Natural killer cell treated with Interleukin-12 subunit alpha and Interleukin-12 subunit beta and Interleukin-15 and Interleukin-18, amount 100 ng/mL, for 72 hours (primary cell): ENCODE measurements at regions not wholly inside any gene's neighbourhood (a gene's known extent, or its start where the extent isn't known, plus 50 kb on each side); places are given as distances from the start of the nearest gene placed in this dataset.

Source experiments
- ATAC-seq, 2 donors: fragments of 150-1000 bp; cut with Tn5 transposase in 1 of 2; sonication (Bioruptor Pico), chemical (Tn5 transposase) in 1 of 2; 2 replicates each; pipeline ENCODE4 v1.10.0; 2021
- DNase-seq: peaks from one replicate; pipeline ENCODE4 v3.0.0; 2022; ENCODE audit warnings: low spot score
- H3K27ac Mint-ChIP-seq, 2 donors: 1 replicate in 1 of 2; 2 replicates in 1 of 2; pipeline ENCODE4 v1.8.0; 2022; ENCODE audit warnings: mixed read lengths in 2 of 2, mild to moderate bottlenecking in 1 of 2, moderate library complexity in 1 of 2
- H3K27me3 Mint-ChIP-seq, 2 donors: 1 replicate in 1 of 2; 2 replicates in 1 of 2; pipeline ENCODE4 v1.8.0; 2022; ENCODE audit warnings: mixed read lengths in 2 of 2
- H3K36me3 Mint-ChIP-seq: one replicate; pipeline ENCODE4 v1.8.0; 2022; ENCODE audit warnings: mixed read lengths
- H3K4me1 Mint-ChIP-seq, 2 donors: 1 replicate in 1 of 2; 2 replicates in 1 of 2; pipeline ENCODE4 v1.8.0; 2022; ENCODE audit warnings: low read depth in 2 of 2, mixed read lengths in 2 of 2, mild to moderate bottlenecking in 1 of 2
- H3K4me3 Mint-ChIP-seq: one replicate; pipeline ENCODE4 v1.8.0; 2022; ENCODE audit warnings: mixed read lengths
- H3K9me3 Mint-ChIP-seq: 2 replicates; pipeline ENCODE4 v1.8.0; 2022; ENCODE audit warnings: mixed read lengths

DNA sequence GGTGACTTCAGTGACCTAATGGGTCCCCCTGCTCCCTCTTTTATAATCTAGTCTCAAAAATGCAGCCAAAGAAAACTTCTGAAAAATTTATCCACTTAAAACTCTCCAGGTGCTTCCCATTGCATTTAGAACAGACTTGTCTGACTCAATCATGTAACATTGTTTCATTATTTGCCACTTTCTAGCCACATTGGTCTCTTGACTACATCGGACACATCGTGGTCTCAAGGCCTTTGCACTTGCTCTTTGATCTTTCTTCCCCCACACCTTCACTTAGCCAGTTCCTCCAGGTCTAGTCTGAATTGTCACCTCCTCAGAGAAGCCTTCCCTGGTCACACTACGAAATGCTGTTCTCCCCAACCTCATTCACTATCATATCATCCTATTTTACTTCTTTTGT lies 97.0 kb upstream of the E2F8 start:
- H3K27me3 Mint-ChIP-seq: peaks cover 35 to 46% of the 10 kb centered on the region in 2 donors

DNA sequence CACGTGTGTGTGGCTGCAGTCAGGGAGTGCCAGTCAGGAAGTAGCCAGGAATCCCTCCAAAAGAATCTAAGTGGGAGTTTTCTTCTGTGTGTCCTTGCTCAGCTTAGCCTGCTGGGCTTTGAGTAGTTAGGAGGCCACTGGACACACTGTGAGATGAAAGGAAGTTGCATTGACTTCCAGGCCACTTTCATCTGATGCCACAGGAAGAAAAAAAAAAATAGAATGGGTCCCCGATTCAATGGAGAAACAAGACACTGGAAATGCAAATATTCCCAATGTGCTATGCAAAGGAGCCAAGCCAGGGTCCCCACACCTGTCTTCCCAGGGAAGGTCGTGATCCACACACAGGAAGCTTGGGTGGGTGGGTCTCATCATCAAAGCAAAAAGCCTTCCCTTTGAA lies 95.6 kb upstream of the E2F8 start:
- ATAC-seq: no peak
- no peak overlapping the region for H3K27ac Mint-ChIP-seq
- DNase-seq: no peak
- H3K9me3 Mint-ChIP-seq: no peaks in the 10 kb centered on the region
- no peaks in the 10 kb centered on the region for H3K4me1 Mint-ChIP-seq
- H3K4me3 Mint-ChIP-seq: no peak overlapping the region
- no peaks in the 10 kb centered on the region for H3K36me3 Mint-ChIP-seq
- peaks cover 34 to 37% of the 10 kb centered on the region in 2 donors for H3K27me3 Mint-ChIP-seq

More for the DNA sequence above, 97.0 kb upstream of the E2F8 start:
- H3K27ac Mint-ChIP-seq: no peak overlapping the region
- ATAC-seq (no peak), DNase-seq (no peak)
- H3K36me3 Mint-ChIP-seq: no peaks in the 10 kb centered on the region
- no peaks in the 10 kb centered on the region for H3K4me1 Mint-ChIP-seq
- no peaks in the 10 kb centered on the region for H3K9me3 Mint-ChIP-seq
- no peak overlapping the region for H3K4me3 Mint-ChIP-seq

DNA sequence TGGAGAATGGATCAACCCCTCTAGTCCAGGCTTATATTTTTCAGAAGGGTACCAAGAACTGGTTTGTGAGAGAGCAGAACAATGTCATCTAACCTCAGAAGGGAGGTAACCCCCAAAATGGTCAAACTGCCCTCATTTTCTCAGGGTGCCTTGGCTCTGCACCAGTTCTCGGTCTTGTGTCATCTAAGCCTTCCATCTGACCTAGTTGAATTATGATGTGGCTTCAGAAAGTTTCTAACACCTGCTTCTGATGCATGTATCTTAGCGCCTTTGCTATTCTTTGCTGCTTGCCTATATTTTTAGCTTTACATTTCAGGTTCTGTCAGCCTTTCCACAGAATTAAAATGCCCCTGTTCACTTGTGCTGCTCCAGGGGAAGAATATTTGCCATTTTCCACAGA lies 91.7 kb upstream of the E2F8 start:
- no peaks in the 10 kb centered on the region for H3K36me3 Mint-ChIP-seq
- no peak overlapping the region for H3K4me3 Mint-ChIP-seq
- H3K27me3 Mint-ChIP-seq: peaks cover 16 to 24% of the 10 kb centered on the region in 2 donors
- no peak overlapping the region for H3K27ac Mint-ChIP-seq
- DNase-seq: no peak
- no peaks in the 10 kb centered on the region for H3K9me3 Mint-ChIP-seq
- H3K4me1 Mint-ChIP-seq: no peaks in the 10 kb centered on the region
- ATAC-seq: no peak

DNA sequence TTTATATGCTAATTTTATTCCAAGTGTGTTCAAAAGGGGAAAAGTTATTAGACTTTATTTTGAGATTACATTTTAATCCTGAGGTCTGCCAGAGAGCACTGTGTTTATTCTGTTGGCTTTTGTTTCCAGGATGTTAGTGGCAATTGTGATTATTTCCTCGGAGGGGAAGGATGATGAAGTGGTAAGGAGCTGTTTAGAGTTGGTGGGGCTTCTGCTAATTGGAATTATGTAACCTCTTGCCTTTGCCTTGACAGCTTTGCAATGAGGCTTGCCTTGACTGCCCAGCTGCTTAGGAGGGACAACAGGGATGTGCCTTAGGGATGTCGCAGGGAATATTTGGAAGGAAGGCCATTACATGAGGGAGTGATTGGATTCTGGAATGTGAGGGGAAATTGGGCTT lies 89.7 kb upstream of the E2F8 start:
- Mint-ChIP-seq H3K27ac (no peak overlapping the region), H3K9me3 (no peaks in the 10 kb centered on the region), H3K4me1 (no peaks in the 10 kb centered on the region), H3K4me3 (no peak overlapping the region), H3K36me3 (no peaks in the 10 kb centered on the region), H3K27me3 (peaks cover 16 to 23% of the 10 kb centered on the region in 2 donors)
- DNase-seq (no peak), ATAC-seq (no peak)

DNA sequence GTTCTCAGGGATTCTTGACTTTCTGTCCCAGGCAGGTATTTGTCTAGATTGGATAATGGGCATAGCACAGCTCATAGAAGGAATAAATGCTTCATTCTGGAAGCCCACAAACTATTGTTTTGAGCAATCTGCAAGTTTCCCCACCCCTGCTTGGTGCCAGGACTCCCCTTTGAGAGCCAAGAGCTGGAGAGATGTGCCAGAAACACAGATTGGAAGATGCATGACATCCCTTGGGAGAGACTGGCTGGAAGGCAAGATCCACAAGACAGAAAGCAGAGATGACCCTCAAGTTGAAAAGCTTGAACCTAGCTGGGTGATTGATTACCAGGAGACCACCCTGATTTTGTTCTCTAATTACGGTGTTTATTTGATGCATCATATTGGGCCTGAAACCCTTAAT lies 89.2 kb upstream of the E2F8 start:
- no peaks in the 10 kb centered on the region for H3K9me3 Mint-ChIP-seq
- ATAC-seq (no peak), DNase-seq (no peak)
- no peak overlapping the region for H3K27ac Mint-ChIP-seq
- peaks cover 17 to 24% of the 10 kb centered on the region in 2 donors for H3K27me3 Mint-ChIP-seq
- H3K4me3 Mint-ChIP-seq: no peak overlapping the region
- H3K4me1 Mint-ChIP-seq: no peaks in the 10 kb centered on the region
- no peaks in the 10 kb centered on the region for H3K36me3 Mint-ChIP-seq

DNA sequence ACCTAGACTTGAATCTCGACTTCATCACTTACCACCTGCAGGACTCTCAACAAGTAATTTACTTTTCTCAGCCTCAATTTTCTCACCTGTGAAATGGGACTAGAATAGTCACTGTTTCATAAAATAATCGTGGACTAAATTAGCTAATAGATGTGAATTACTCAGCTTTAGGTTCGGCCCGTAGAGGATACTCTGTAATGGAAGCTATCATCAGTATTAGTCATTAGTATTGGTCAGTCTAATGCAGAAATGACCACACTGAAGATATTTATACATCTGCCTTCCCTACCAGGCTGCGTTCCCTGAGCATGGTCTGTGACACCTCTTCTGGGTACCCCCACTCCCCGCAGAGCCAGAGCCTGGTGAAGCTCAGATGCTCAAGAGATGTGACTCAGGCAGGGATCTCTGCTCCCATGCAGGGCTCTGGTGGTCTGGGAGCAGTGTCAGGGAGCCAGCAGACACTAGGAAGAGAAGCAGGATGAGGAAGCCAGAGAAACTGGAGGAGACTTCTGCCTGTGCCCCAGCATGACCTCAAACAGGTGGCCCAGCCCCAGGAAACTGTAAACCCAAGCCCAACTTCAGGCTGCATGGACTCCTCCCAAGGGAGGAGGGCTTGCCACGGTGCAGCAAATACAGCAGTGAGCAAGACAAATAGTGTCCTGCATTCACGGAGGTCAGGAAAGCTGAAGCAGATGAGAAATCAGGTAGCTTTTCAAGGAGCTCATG lies 88.0 kb upstream of the E2F8 start:
- Mint-ChIP-seq H3K36me3 (no peaks in the 10 kb centered on the region), H3K27me3 (peaks cover 29 to 30% of the 10 kb centered on the region in 2 donors), H3K27ac (no peak overlapping the region), H3K4me3 (no peak overlapping the region), H3K4me1 (no peaks in the 10 kb centered on the region), H3K9me3 (no peaks in the 10 kb centered on the region)
- ATAC-seq: no peak
- DNase-seq: no peak

DNA sequence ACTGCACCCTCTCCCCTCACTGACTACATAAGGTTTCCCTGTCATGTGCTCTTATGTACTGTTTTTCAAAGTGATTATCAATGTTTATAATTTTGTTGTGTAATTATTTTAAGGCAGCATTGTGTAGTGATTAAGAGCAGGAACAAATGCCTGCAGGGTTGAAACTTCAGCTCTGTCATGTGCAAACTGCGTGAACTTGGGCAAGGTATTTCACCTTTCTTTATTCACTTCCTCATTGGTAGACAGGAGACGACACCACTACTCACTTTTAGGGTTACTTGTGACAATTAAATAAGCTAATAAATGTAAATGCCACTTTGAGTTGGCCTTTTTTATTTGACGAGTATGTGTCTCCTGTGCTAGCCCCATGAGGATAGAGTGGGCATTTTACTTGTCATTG lies 86.5 kb upstream of the E2F8 start:
- H3K4me1 Mint-ChIP-seq: no peaks in the 10 kb centered on the region
- no peak for ATAC-seq
- DNase-seq: no peak
- no peak overlapping the region for H3K27ac Mint-ChIP-seq
- peaks cover 34 to 43% of the 10 kb centered on the region in 2 donors for H3K27me3 Mint-ChIP-seq
- H3K4me3 Mint-ChIP-seq: no peak overlapping the region
- no peaks in the 10 kb centered on the region for H3K9me3 Mint-ChIP-seq
- H3K36me3 Mint-ChIP-seq: no peaks in the 10 kb centered on the region

DNA sequence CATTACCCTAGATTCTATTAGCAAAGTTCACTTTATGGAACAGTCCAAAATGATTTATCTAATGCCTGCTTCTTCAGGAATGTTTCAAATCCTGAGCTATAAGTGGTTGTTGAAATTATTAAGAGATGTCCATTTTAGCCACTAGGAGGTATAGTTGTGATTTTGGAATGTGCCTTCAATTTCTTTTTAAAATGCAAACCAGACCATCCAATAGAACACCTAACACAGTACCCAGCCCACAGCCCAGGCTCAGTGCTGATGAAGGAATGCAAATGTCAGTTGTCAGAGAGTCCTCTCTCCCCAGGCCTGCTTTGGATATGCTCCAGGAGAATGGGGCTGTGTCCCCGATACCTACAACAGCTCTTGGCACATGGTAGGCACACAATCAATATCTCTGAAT lies 85.8 kb upstream of the E2F8 start:
- DNase-seq (no peak), ATAC-seq (no peak)
- Mint-ChIP-seq H3K9me3 (no peaks in the 10 kb centered on the region), H3K36me3 (no peaks in the 10 kb centered on the region), H3K27ac (no peak overlapping the region), H3K27me3 (peaks cover 37 to 48% of the 10 kb centered on the region in 2 donors), H3K4me3 (no peak overlapping the region), H3K4me1 (no peaks in the 10 kb centered on the region)

DNA sequence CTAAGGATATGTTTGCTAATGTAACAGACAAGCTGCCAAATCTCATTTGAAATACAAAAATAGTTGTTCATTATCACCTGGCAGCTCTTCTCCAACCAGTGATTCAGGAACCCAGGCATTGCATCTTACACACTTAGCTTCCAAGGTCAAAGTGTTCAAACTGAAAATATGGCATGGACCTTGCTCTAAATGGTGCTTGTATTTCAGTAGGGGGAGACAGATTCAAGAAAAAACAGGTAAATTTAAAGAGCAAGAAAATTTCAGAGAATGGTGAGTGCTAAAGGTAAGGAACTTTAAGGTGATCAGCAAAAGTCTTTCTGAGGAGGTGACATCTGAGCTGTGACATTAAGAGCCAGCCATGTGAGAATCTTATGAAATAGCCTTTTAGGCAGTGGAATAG lies 82.8 kb upstream of the E2F8 start:
- H3K9me3 Mint-ChIP-seq: no peaks in the 10 kb centered on the region
- peaks cover 42 to 45% of the 10 kb centered on the region in 2 donors for H3K27me3 Mint-ChIP-seq
- no peak overlapping the region for H3K4me3 Mint-ChIP-seq
- DNase-seq (no peak), ATAC-seq (no peak)
- H3K36me3 Mint-ChIP-seq: no peaks in the 10 kb centered on the region
- no peak overlapping the region for H3K27ac Mint-ChIP-seq
- no peaks in the 10 kb centered on the region for H3K4me1 Mint-ChIP-seq

DNA sequence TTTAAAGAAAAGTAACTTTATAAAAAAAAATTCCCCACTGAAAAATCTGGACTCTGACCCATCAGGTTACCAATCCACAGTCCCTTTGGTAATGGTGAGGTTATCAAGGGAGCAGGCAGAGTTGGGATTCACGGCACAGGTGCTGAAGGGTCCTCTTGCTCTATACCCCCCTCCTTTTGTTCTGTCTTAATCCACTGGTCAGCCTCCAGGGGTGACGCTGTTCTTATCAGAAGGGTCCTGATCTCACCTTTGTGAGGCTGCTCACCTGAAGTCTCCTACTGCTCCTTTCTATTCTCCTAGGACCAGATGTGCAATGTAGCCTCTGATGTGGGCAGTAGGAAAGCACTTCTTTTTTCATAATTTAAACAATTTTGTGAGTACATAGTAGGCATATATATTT lies 80.6 kb upstream of the E2F8 start:
- peaks cover 42 to 45% of the 10 kb centered on the region in 2 donors for H3K27me3 Mint-ChIP-seq
- DNase-seq: no peak
- H3K36me3 Mint-ChIP-seq: no peaks in the 10 kb centered on the region
- no peaks in the 10 kb centered on the region for H3K9me3 Mint-ChIP-seq
- H3K4me3 Mint-ChIP-seq: no peak overlapping the region
- no peaks in the 10 kb centered on the region for H3K4me1 Mint-ChIP-seq
- no peak for ATAC-seq
- H3K27ac Mint-ChIP-seq: no peak overlapping the region

DNA sequence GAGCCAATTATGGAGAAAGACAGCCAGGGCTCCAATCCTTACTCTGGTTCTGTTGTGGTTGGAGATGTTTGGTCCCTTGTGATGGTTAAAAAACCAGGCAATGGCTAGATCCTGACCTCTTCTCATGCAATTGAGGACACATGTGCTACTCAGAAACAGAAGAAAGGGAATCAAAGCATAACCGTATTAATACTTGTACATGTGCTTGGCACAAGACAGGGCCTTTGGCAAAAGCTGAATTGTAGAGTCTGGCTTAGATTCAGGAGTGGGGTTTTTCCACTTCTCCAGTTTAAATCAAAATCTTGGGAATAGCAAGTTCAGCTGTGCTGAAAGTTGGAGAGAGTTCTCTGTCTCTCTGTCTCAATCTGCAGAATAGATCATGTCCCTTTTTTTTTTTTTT lies 80.1 kb upstream of the E2F8 start:
- Mint-ChIP-seq H3K27ac (no peak overlapping the region), H3K4me3 (no peak overlapping the region), H3K4me1 (no peaks in the 10 kb centered on the region), H3K36me3 (no peaks in the 10 kb centered on the region), H3K9me3 (no peaks in the 10 kb centered on the region), H3K27me3 (peaks cover 40 to 45% of the 10 kb centered on the region in 2 donors)
- no peak for ATAC-seq
- no peak for DNase-seq

DNA sequence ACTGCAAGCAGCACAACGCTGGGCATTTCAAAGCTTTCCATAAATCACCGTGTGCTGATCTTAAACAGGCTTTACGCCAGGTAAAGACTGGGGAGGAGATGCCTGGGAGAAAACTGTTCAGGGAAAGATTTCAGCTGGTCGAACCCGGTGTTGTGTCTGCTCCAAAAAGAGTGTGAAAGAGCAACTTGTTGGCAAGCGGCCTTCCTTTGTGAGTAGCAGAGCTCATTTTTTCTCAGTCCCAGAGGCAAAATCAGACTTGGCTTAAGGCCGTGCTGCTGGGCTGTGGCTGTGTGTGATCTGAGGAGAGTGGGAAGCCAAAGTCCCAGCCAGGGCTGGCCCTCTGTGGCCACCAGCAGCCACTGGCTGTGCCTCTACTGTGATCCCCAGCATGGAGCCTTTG lies 75.7 kb upstream of the E2F8 start:
- Mint-ChIP-seq H3K9me3 (no peaks in the 10 kb centered on the region), H3K36me3 (no peaks in the 10 kb centered on the region), H3K4me1 (peaks cover 0 to under 1% of the 10 kb centered on the region in 2 donors), H3K27ac (no peak overlapping the region), H3K27me3 (peaks cover 13 to 16% of the 10 kb centered on the region in 2 donors), H3K4me3 (no peak overlapping the region)
- ATAC-seq (no peak), DNase-seq (no peak)

DNA sequence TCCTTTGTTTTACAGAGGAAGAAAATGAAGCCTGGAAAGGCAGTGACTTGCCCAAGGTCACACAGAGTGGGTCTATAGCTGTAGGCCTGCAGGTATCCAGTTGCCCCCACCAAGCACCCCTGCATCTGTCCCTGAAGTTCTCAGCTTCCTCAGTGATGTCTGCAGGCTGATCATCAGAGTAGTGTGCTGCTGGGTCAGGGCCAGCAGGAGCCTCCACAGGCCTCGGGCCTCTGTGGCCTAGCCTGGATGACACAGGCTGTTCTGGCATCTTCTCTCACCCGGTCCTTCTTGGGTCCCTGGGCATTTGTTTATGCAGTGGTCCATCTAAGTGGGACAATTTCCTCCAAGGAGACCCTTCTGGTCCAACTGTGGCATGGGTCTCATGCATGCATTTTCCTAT lies 74.8 kb upstream of the E2F8 start:
- Mint-ChIP-seq H3K4me3 (no peak overlapping the region), H3K27ac (no peak overlapping the region), H3K4me1 (peaks cover 0 to 3% of the 10 kb centered on the region in 2 donors), H3K36me3 (no peaks in the 10 kb centered on the region), H3K27me3 (peaks cover 11 to 13% of the 10 kb centered on the region in 2 donors), H3K9me3 (no peaks in the 10 kb centered on the region)
- DNase-seq: no peak
- no peak for ATAC-seq

DNA sequence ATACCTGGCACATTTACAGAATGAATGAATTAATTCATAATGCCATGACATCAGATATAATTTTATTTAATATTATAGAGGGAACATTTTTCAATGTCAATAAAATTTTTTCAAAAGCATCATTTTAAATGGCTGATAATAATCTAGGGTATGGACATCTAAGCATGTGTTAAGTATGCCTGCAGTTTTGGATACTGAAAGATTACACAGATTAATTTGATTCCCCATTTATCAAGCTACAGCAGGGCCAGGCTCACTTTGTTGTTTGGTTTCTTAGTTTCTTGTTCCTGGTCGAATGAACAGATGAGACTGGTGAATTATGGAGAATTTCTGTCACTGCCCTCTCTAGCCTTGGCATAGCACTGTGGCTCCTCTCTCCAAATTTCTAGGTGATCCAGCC lies 72.4 kb upstream of the E2F8 start:
- ATAC-seq (no peak), DNase-seq (no peak)
- Mint-ChIP-seq H3K9me3 (no peaks in the 10 kb centered on the region), H3K4me3 (no peak overlapping the region), H3K27me3 (no peaks in the 10 kb centered on the region), H3K4me1 (peaks cover 0 to 3% of the 10 kb centered on the region in 2 donors), H3K36me3 (no peaks in the 10 kb centered on the region), H3K27ac (no peak overlapping the region)
